A549 (cell line): ENCODE measurements at regions not wholly inside any gene's neighbourhood (a gene's known extent, or its start where the extent isn't known, plus 50 kb on each side); places are given as distances from the start of the nearest gene placed in this dataset.

Experiments used
- ATAC-seq, 2 experiments: fragments of 200-7000 bp in 1 of 2; fragments of >200 bp in 1 of 2; cut with Nextera tagmentation in 1 of 2; cut with Tn5 transposase in 1 of 2; 3 replicates each; pipeline versions ENCODE4 v1.8.0 to v1.9.1; 2018 to 2020; ENCODE audit warnings: mild to moderate bottlenecking in 1 of 2, moderate library complexity in 1 of 2
- CTCF ChIA-PET: fragments of 300-600 bp; sonication (Branson Sonifier 250); formaldehyde crosslinking; extraction: SDS; loops from one replicate; lab custom pipeline; 2021; ENCODE audit warnings: antibody characterized with exemption, inconsistent platforms; lab: Yijun Ruan, JAX
- POLR2A ChIA-PET: fragments of 350-600 bp; formaldehyde crosslinking; extraction: SDS; loops from one replicate; lab custom pipeline; 2021; ENCODE audit warnings: antibody characterized with exemption, inconsistent platforms; lab: Yijun Ruan, JAX
- DNase-seq, 2 experiments: peaks; one replicate each; pipeline versions ENCODE4 v3.0.0 to v3.0.0-alpha.2; 2011 to 2016; ENCODE audit warnings: low read depth in 1 of 2, low spot score in 1 of 2
- FAIRE-seq: peaks from 2 replicates; lab custom pipeline; 2011; peaks lifted over from hg19 to GRCh38; lab: Jason Lieb, UNC
- H3K27ac ChIP-seq, 2 experiments: fragments of >200 bp; sonication (Bioruptor Twin); formaldehyde crosslinking; 3 replicates each; pipeline ENCODE4 v1.5.1; 2016 to 2017
- H3K4me1 ChIP-seq: fragments of >200 bp; sonication (Bioruptor Twin); formaldehyde crosslinking; 3 replicates; pipeline ENCODE4 v1.6.1; 2016
- H3K4me2 ChIP-seq: fragments of >200 bp; sonication (Bioruptor Twin); formaldehyde crosslinking; 3 replicates; pipeline ENCODE4 v1.6.1; 2016
- H3K4me3 ChIP-seq: fragments of >200 bp; sonication (Bioruptor Twin); formaldehyde crosslinking; 3 replicates; pipeline ENCODE4 v1.5.1; 2016
- H3K9me3 ChIP-seq: fragments of >200 bp; sonication (Bioruptor Twin); formaldehyde crosslinking; 3 replicates; pipeline ENCODE4 v1.6.1; 2016
- CBX8 ChIP-seq: fragments of 200-600 bp; sonication (generic); IDR thresholded peaks from 2 replicates; pipeline ENCODE4 v1.6.1; 2016
- CEBPB ChIP-seq, 2 experiments: fragments of >200 bp in 1 of 2; sonication (Bioruptor Twin) in 1 of 2; formaldehyde crosslinking in 1 of 2; IDR thresholded peaks; 2 replicates each; pipeline ENCODE4 v1.6.1; 2012 to 2016
- EP300 ChIP-seq, 2 experiments: fragments of >200 bp; sonication (Bioruptor Twin); formaldehyde crosslinking; IDR thresholded peaks; 2 replicates in 1 of 2; 3 replicates in 1 of 2; pipeline ENCODE4 v1.6.1; 2016 to 2017
- GATA3 ChIP-seq: IDR thresholded peaks from 2 replicates; pipeline ENCODE4 v1.6.1; 2012; ENCODE audit warnings: borderline replicate concordance
- HDAC2 ChIP-seq: fragments of 200-600 bp; sonication (generic); IDR thresholded peaks from 2 replicates; pipeline ENCODE4 v1.6.1; 2016
- HEYL ChIP-seq: fragments of 250-450 bp; sonication (Bioruptor Pico); IDR thresholded peaks from 2 replicates; pipeline ENCODE4 v1.8.0; 2021; ENCODE audit warnings: mild to moderate bottlenecking, moderate library complexity
- HOXB5 ChIP-seq: fragments of 250-450 bp; sonication (Bioruptor Pico); IDR thresholded peaks from 2 replicates; pipeline ENCODE4 v1.5.0; 2020; ENCODE audit warnings: mild to moderate bottlenecking, moderate library complexity
- KDM1A ChIP-seq: fragments of 200-600 bp; sonication (generic); IDR thresholded peaks from 2 replicates; pipeline ENCODE4 v1.6.1; 2016; ENCODE audit warnings: low read depth, mild to moderate bottlenecking
- KDM5A ChIP-seq: fragments of 200-600 bp; sonication (generic); IDR thresholded peaks from 2 replicates; pipeline ENCODE4 v1.6.1; 2016; ENCODE audit warnings: antibody characterized with exemption, mild to moderate bottlenecking
- MAZ ChIP-seq: fragments of 150-350 bp; IDR thresholded peaks from 2 replicates; pipeline ENCODE4 v1.6.1; 2014; ENCODE audit warnings: antibody characterized with exemption, low read depth, low read length, borderline replicate concordance
- NFE2L2 ChIP-seq: fragments of 150-350 bp; conservative IDR thresholded peaks from 2 replicates; pipeline ENCODE4 v1.6.1; 2014; ENCODE audit warnings: low read length
- NPAS2 ChIP-seq: fragments of 250-450 bp; sonication (Bioruptor Pico); IDR thresholded peaks from 2 replicates; pipeline ENCODE4 v1.8.0; 2022; ENCODE audit warnings: mild to moderate bottlenecking, moderate library complexity, borderline replicate concordance
- POLR2A ChIP-seq: IDR thresholded peaks from 2 replicates; pipeline ENCODE4 v1.6.1; 2012; ENCODE audit warnings: mild to moderate bottlenecking, low read length
- POLR2AphosphoS2 ChIP-seq: conservative IDR thresholded peaks from 2 replicates; pipeline ENCODE4 v1.6.1; 2012; ENCODE audit warnings: low read length, improper control_type of control experiment, inconsistent platforms
- RARB ChIP-seq: fragments of 250-450 bp; sonication (Bioruptor Pico); IDR thresholded peaks from 2 replicates; pipeline ENCODE4 v1.8.0; 2021; ENCODE audit warnings: mild to moderate bottlenecking, moderate library complexity
- SMC3 ChIP-seq: fragments of >200 bp; sonication (Bioruptor Twin); formaldehyde crosslinking; IDR thresholded peaks from 3 replicates; pipeline ENCODE4 v1.6.1; 2018; ENCODE audit warnings: inconsistent platforms
- ZC3H11A ChIP-seq: fragments of 450-650 bp; IDR thresholded peaks from 2 replicates; pipeline ENCODE4 v1.6.1; 2014; ENCODE audit warnings: antibody characterized with exemption, mild to moderate bottlenecking
- ZNF302 ChIP-seq: fragments of 250-450 bp; sonication (Bioruptor Pico); IDR thresholded peaks from 2 replicates; pipeline ENCODE4 v1.9.0; 2021; ENCODE audit warnings: inconsistent platforms, mild to moderate bottlenecking, moderate library complexity
- WGBS: methylation state at CpG from one replicate; pipeline ENCODE4 v1.1.6; 2017; ENCODE audit errors: missing lambda C conversion rate; 5-methylcytosine and 5-hydroxymethylcytosine counted together
- TF ChIP-seq, protein P1 (sequence below): fragments of >200 bp; sonication (Bioruptor Twin); formaldehyde crosslinking; IDR thresholded peaks from 2 replicates; pipeline ENCODE4 v1.6.1; 2016
- TF ChIP-seq, protein P2 (sequence below): IDR thresholded peaks from 2 replicates; pipeline ENCODE4 v1.6.1; 2012
- TF ChIP-seq, protein P3 (sequence below): fragments of 200-600 bp; sonication (generic); IDR thresholded peaks from 2 replicates; pipeline ENCODE4 v1.6.1; 2016; ENCODE audit warnings: antibody characterized with exemption, mild to moderate bottlenecking, moderate library complexity
- TF ChIP-seq, protein P4 (sequence below): fragments of >200 bp; sonication (Bioruptor Twin); formaldehyde crosslinking; IDR thresholded peaks from 3 replicates; pipeline ENCODE4 v1.6.1; 2016

DNA sequence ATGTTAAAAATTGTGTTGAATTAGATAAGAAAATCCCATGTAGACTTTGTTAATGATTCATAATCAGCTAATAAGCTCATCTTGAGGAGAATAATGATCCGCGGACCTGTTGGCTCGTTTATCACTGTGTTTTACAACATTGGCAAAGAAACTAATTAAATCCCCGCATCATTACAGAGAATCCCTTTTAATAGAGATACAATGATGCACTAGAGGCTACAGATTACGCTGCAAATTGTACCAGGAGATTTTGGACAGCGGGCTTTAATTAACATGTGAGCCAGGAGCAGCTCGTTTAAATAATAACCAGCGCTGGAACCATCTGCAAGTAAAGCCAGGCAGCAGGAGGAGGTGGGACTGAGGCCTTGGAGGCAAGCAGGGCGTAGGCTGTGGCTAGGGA is 280.3 kb upstream of the POU3F1 start:
- Histone ChIP-seq H3K27ac (no peak overlapping the region), H3K4me2 (no peak overlapping the region), H3K9me3 (no peaks in the 10 kb centered on the region), H3K4me1 (no peaks in the 10 kb centered on the region), H3K4me3 (no peak overlapping the region)
- CTCF ChIA-PET = interaction anchor here (0.9 to 1.0 kb wide), 2 partner anchors 12 to 13 kb away, joined by 3 read pairs; no protein-coding TSS in a partner anchor
- POLR2A ChIA-PET = no interaction called here
- ATAC-seq (no peak), DNase-seq (no peak), FAIRE-seq (no peak)
- no peak for TF ChIP-seq HEYL (CRISPR knock-in tag)
- TF ChIP-seq RARB (CRISPR knock-in tag) = no peak
- no peak for TF ChIP-seq ZNF302 (CRISPR knock-in tag)
- TF ChIP-seq, protein P1, sequence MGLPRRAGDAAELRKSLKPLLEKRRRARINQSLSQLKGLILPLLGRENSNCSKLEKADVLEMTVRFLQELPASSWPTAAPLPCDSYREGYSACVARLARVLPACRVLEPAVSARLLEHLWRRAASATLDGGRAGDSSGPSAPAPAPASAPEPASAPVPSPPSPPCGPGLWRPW = no peak
- TF ChIP-seq HDAC2 = no peak
- TF ChIP-seq, protein P2, sequence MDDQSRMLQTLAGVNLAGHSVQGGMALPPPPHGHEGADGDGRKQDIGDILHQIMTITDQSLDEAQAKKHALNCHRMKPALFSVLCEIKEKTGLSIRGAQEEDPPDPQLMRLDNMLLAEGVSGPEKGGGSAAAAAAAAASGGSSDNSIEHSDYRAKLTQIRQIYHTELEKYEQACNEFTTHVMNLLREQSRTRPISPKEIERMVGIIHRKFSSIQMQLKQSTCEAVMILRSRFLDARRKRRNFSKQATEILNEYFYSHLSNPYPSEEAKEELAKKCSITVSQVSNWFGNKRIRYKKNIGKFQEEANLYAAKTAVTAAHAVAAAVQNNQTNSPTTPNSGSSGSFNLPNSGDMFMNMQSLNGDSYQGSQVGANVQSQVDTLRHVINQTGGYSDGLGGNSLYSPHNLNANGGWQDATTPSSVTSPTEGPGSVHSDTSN = no peak
- TF ChIP-seq, protein P3, sequence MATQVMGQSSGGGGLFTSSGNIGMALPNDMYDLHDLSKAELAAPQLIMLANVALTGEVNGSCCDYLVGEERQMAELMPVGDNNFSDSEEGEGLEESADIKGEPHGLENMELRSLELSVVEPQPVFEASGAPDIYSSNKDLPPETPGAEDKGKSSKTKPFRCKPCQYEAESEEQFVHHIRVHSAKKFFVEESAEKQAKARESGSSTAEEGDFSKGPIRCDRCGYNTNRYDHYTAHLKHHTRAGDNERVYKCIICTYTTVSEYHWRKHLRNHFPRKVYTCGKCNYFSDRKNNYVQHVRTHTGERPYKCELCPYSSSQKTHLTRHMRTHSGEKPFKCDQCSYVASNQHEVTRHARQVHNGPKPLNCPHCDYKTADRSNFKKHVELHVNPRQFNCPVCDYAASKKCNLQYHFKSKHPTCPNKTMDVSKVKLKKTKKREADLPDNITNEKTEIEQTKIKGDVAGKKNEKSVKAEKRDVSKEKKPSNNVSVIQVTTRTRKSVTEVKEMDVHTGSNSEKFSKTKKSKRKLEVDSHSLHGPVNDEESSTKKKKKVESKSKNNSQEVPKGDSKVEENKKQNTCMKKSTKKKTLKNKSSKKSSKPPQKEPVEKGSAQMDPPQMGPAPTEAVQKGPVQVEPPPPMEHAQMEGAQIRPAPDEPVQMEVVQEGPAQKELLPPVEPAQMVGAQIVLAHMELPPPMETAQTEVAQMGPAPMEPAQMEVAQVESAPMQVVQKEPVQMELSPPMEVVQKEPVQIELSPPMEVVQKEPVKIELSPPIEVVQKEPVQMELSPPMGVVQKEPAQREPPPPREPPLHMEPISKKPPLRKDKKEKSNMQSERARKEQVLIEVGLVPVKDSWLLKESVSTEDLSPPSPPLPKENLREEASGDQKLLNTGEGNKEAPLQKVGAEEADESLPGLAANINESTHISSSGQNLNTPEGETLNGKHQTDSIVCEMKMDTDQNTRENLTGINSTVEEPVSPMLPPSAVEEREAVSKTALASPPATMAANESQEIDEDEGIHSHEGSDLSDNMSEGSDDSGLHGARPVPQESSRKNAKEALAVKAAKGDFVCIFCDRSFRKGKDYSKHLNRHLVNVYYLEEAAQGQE = no peak
- no peak for TF ChIP-seq MAZ
- TF ChIP-seq ZC3H11A = no peak
- TF ChIP-seq CBX8 = no peak
- TF ChIP-seq NPAS2 = no peak
- no peak for TF ChIP-seq CEBPB (IDR thresholded peaks at IDR 0.05)
- TF ChIP-seq HOXB5 (CRISPR knock-in tag) = no peak
- no peak for TF ChIP-seq GATA3
- TF ChIP-seq NFE2L2 = no peak
- TF ChIP-seq, protein P4, sequence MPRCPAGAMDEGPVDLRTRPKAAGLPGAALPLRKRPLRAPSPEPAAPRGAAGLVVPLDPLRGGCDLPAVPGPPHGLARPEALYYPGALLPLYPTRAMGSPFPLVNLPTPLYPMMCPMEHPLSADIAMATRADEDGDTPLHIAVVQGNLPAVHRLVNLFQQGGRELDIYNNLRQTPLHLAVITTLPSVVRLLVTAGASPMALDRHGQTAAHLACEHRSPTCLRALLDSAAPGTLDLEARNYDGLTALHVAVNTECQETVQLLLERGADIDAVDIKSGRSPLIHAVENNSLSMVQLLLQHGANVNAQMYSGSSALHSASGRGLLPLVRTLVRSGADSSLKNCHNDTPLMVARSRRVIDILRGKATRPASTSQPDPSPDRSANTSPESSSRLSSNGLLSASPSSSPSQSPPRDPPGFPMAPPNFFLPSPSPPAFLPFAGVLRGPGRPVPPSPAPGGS = no peak
- no peak for TF ChIP-seq SMC3
- TF ChIP-seq KDM5A = no peak
- WGBS = 36% methylated on average over 8 of the region's 9 CpGs

DNA sequence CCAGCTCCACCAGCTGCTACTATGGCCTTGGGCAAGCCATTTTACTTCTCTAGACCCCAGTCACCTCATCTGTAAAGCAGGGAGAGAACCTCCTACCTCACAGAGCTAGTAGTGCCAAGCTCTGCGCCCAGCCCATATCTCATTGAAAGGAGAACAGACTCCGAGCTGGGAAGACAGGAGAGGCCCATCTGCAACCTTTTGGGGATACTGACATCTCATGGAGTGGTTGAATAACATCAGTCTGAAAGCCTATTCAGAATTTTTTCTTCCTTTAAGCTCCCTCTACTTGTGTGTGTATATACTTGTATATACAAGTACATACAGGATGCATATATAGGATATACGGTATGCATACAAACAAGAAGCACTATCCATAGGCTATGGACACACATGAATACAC is 279.5 kb upstream of the POU3F1 start:
- H3K4me1 ChIP-seq = no peaks in the 10 kb centered on the region
- H3K27ac ChIP-seq = no peak overlapping the region
- TF ChIP-seq NPAS2 = no peak
- no peak for TF ChIP-seq CBX8
- TF ChIP-seq POLR2AphosphoS2 = no peak
- TF ChIP-seq GATA3 = no peak
- TF ChIP-seq POLR2A = no peak
- TF ChIP-seq EP300 (IDR thresholded peaks at IDR 0.05) = no peak
- TF ChIP-seq, all 56 proteins: peak for 0
- no peaks in the 10 kb centered on the region for H3K9me3 ChIP-seq
- ChIA-PET POLR2A (no interaction called here), CTCF (interaction anchor here (1.0 to 1.2 kb wide), 2 partner anchors 14 to 492 kb away, joined by 3 read pairs; no protein-coding TSS in a partner anchor)
- FAIRE-seq = no peak
- no peak overlapping the region for H3K4me2 ChIP-seq
- no peak for DNase-seq
- 0% methylated on average over 3 of the region's 3 CpGs for WGBS
- no peak overlapping the region for H3K4me3 ChIP-seq
- ATAC-seq = no peak

DNA sequence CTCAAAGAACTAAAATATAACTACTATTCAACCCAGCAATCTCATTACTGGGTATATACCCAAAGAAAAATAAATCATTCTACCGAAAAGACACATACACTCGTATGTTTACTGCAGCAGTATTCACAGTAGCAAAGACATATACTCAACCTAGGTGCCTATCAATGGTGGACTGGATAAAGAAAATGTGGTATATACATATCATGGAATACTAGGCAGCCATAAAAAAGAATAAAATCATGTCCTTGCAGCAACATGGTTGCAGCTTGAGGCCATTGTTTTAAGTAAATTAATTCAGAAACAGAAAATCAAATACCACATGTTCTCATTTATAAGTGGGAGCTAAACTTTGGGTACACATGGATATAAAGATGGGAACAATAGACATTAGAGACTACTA is 266.2 kb upstream of the POU3F1 start:
- no peak overlapping the region for H3K27ac ChIP-seq
- 40% methylated on average over 2 of the region's 2 CpGs for WGBS
- H3K4me3 ChIP-seq = no peak overlapping the region
- H3K4me1 ChIP-seq = no peaks in the 10 kb centered on the region
- no peak for DNase-seq
- POLR2A ChIA-PET = no interaction called here
- no peak for FAIRE-seq
- H3K4me2 ChIP-seq = no peak overlapping the region
- CTCF ChIA-PET = no interaction called here
- no peak for ATAC-seq
- TF ChIP-seq KDM1A = no peak
- H3K9me3 ChIP-seq = no peaks in the 10 kb centered on the region
